CD14-positive monocyte (primary cell): ENCODE measurements at regions not wholly inside any gene's neighbourhood (a gene's known extent, or its start where the extent isn't known, plus 50 kb on each side); places are given as distances from the start of the nearest gene placed in this dataset.

Experiments
- DNase-seq, 3 donors: peaks; one replicate each; pipeline ENCODE4 v3.0.0-alpha.2; 2011 to 2022
- H2AFZ ChIP-seq: 2 replicates; pipeline ENCODE4 v1.6.0; 2012; ENCODE audit warnings: mild to moderate bottlenecking, low read depth, low read length, inconsistent platforms; ENCODE audit not compliant: insufficient read depth, poor library complexity, severe bottlenecking
- H3K27ac ChIP-seq, 2 donors: 1 replicate in 1 of 2; 2 replicates in 1 of 2; pipeline ENCODE4 v1.5.1; 2012 to 2013; ENCODE audit warnings: low read length in 2 of 2, control low read depth in 1 of 2, inconsistent platforms in 1 of 2, low read depth in 1 of 2, mild to moderate bottlenecking in 1 of 2
- H3K27me3 ChIP-seq, 2 donors: one replicate each; pipeline versions ENCODE4 v1.6.0 to v1.6.1; 2011 to 2013; ENCODE audit warnings: low read length in 2 of 2; ENCODE audit not compliant: control insufficient read depth in 2 of 2, insufficient read depth in 2 of 2
- H3K36me3 ChIP-seq, 2 donors: replicated peaks in 1 of 2; 1 replicate in 1 of 2; 2 replicates in 1 of 2; pipeline versions ENCODE4 v1.5.1 to v1.6.1; 2012 to 2013; ENCODE audit warnings: low read length in 2 of 2, control low read depth in 1 of 2, inconsistent platforms in 1 of 2, mild to moderate bottlenecking in 1 of 2; ENCODE audit not compliant: insufficient read depth in 2 of 2, control insufficient read depth in 1 of 2
- H3K4me1 ChIP-seq, 2 donors: 1 replicate in 1 of 2; 2 replicates in 1 of 2; pipeline versions ENCODE4 v1.5.1 to v1.6.1; 2012 to 2013; ENCODE audit warnings: low read length in 2 of 2, control low read depth in 1 of 2, inconsistent platforms in 1 of 2, mild to moderate bottlenecking in 1 of 2, moderate library complexity in 1 of 2; ENCODE audit not compliant: insufficient read depth in 2 of 2, control insufficient read depth in 1 of 2
- H3K4me2 ChIP-seq: replicated peaks from 2 replicates; pipeline ENCODE3; 2012; ENCODE audit warnings: low read length, moderate library complexity, mild to moderate bottlenecking; ENCODE audit not compliant: poor library complexity, severe bottlenecking; ENCODE audit errors: extremely low read depth
- H3K4me3 ChIP-seq, 3 experiments: fragments of 200-600 bp in 1 of 3; sonication (generic) in 1 of 3; replicated peaks in 1 of 3; 1 replicate in 2 of 3; 2 replicates in 1 of 3; pipeline ENCODE4 v1.5.1; 2011 to 2013; ENCODE audit warnings: low read length in 3 of 3, mild to moderate bottlenecking in 3 of 3, control low read depth in 2 of 3, low read depth in 2 of 3, inconsistent platforms in 1 of 3, moderate library complexity in 1 of 3
- H3K79me2 ChIP-seq: 2 replicates; pipeline ENCODE4 v1.6.0; 2012; ENCODE audit warnings: mild to moderate bottlenecking, control low read depth, inconsistent platforms, low read length, moderate library complexity; ENCODE audit not compliant: insufficient read depth
- H3K9ac ChIP-seq: 2 replicates; pipeline ENCODE4 v1.6.0; 2017; ENCODE audit warnings: low read length, mild to moderate bottlenecking; ENCODE audit not compliant: insufficient read depth, poor library complexity, severe bottlenecking
- H3K9me3 ChIP-seq, 2 donors: replicated peaks in 1 of 2; 1 replicate in 1 of 2; 2 replicates in 1 of 2; pipeline versions ENCODE4 v1.5.1 to v1.6.1; 2012 to 2013; ENCODE audit warnings: low read length in 2 of 2, control low read depth in 1 of 2; ENCODE audit not compliant: control insufficient read depth in 1 of 2, insufficient read depth in 1 of 2
- H4K20me1 ChIP-seq: 2 replicates; pipeline ENCODE4 v1.6.0; 2012; ENCODE audit warnings: mild to moderate bottlenecking, low read length, control low read depth, moderate library complexity; ENCODE audit not compliant: insufficient read depth
- H3K27ac Mint-ChIP-seq, 7 donors: one replicate each; pipeline ENCODE4 v1.8.0; 2020; ENCODE audit warnings: mild to moderate bottlenecking in 7 of 7, mixed read lengths in 7 of 7, moderate library complexity in 6 of 7, inconsistent platforms in 2 of 7
- H3K27me3 Mint-ChIP-seq, 3 donors: one replicate each; pipeline ENCODE4 v1.8.0; 2021 to 2022; ENCODE audit warnings: low read depth in 3 of 3, mild to moderate bottlenecking in 3 of 3, mixed read lengths in 3 of 3, moderate library complexity in 3 of 3, inconsistent platforms in 1 of 3
- H3K36me3 Mint-ChIP-seq, 2 donors: one replicate each; pipeline ENCODE4 v1.8.0; 2020; ENCODE audit warnings: mixed read lengths in 2 of 2, inconsistent platforms in 1 of 2, mild to moderate bottlenecking in 1 of 2
- H3K4me1 Mint-ChIP-seq: one replicate; pipeline ENCODE4 v1.8.0; 2020; ENCODE audit warnings: mild to moderate bottlenecking, mixed read lengths
- H3K4me3 Mint-ChIP-seq, 2 donors: one replicate each; pipeline ENCODE4 v1.8.0; 2020; ENCODE audit warnings: mild to moderate bottlenecking in 2 of 2, mixed read lengths in 2 of 2, moderate library complexity in 1 of 2
- H3K9me3 Mint-ChIP-seq, 7 donors: one replicate each; pipeline ENCODE4 v1.8.0; 2020 to 2022; ENCODE audit warnings: mixed read lengths in 7 of 7, mild to moderate bottlenecking in 6 of 7, moderate library complexity in 6 of 7, inconsistent platforms in 2 of 7
- CTCF ChIP-seq: fragments of 200-600 bp; IDR thresholded peaks from one replicate; pipeline ENCODE4 v1.8.0; 2022; ENCODE audit warnings: antibody characterized with exemption, mild to moderate bottlenecking
- WGBS: methylation state at CpG from one replicate; pipeline ENCODE4 v1.1.5; 2013; ENCODE audit warnings: missing lambda C conversion rate; ENCODE audit not compliant: insufficient coverage; 5-methylcytosine and 5-hydroxymethylcytosine counted together
- intact Hi-C, 2 donors: fragments of 100-400 bp; cut with micrococcal nuclease; formaldehyde crosslinking; loops; one replicate each; pipeline versions ENCODE4 v1.15.0 to v1.15.1; 2023

- peaks cover 13% of the 10 kb centered on the region for H3K4me1 Mint-ChIP-seq
- H3K4me3 Mint-ChIP-seq = no peak overlapping the region
- H3K27me3 Mint-ChIP-seq = peaks cover 1 to 4% (median 2%) of the 10 kb centered on the region in 3 donors
- Histone ChIP-seq H3K27me3 (no peaks in the 10 kb centered on the region), H3K36me3 (no peaks in the 10 kb centered on the region), H3K9ac (no peak overlapping the region), H3K4me1 (no peaks in the 10 kb centered on the region), H3K27ac (no peak overlapping the region), H2AFZ (no peak overlapping the region), H3K4me3 (no peak overlapping the region), H3K79me2 (no peaks in the 10 kb centered on the region), H4K20me1 (no peaks in the 10 kb centered on the region), H3K9me3 (no peaks in the 10 kb centered on the region), H3K4me2 (no peak overlapping the region)
- no CpG with 5 or more reads among the region's 2 CpGs for WGBS
- TF ChIP-seq CTCF = no peak
- intact Hi-C loops = no loop called here
- H3K9me3 Mint-ChIP-seq = peaks cover 0 to 2% (median 0%) of the 10 kb centered on the region in 7 donors
- DNase-seq = peak in 1 of 3 donors; percentile 19
- H3K36me3 Mint-ChIP-seq = no peaks in the 10 kb centered on the region
- no peak overlapping the region for H3K27ac Mint-ChIP-seq
Observed at GRCh38 chrX:138917781-138918180, 206.3 kb upstream of the FGF13 start.

- Histone ChIP-seq H2AFZ (no peak overlapping the region), H3K79me2 (no peaks in the 10 kb centered on the region), H3K27ac (no peak overlapping the region), H3K4me3 (no peak overlapping the region), H3K9ac (no peak overlapping the region), H3K9me3 (no peaks in the 10 kb centered on the region), H3K27me3 (no peaks in the 10 kb centered on the region), H3K4me1 (no peaks in the 10 kb centered on the region), H3K36me3 (no peaks in the 10 kb centered on the region), H3K4me2 (no peak overlapping the region), H4K20me1 (no peaks in the 10 kb centered on the region)
- Mint-ChIP-seq H3K4me1 (peaks cover 11% of the 10 kb centered on the region), H3K4me3 (no peak overlapping the region), H3K27ac (no peak overlapping the region), H3K9me3 (peaks cover 0 to 2% (median 0%) of the 10 kb centered on the region in 7 donors), H3K27me3 (peaks cover 2 to 4% (median 3%) of the 10 kb centered on the region in 3 donors), H3K36me3 (no peaks in the 10 kb centered on the region)
- no peak for DNase-seq
- TF ChIP-seq CTCF = no peak
- intact Hi-C loops = no loop called here
Observed at GRCh38 chrX:138914767-138915166, 203.2 kb upstream of the FGF13 start.
